ENCODE measurements at regions not wholly inside any gene's neighbourhood (a gene's known extent, or its start where the extent isn't known, plus 50 kb on each side); places are given as distances from the start of the nearest gene placed in this dataset.
A peak's percentile ranks its signal among the peaks of the same experiment; 100 is the strongest.

DNA sequence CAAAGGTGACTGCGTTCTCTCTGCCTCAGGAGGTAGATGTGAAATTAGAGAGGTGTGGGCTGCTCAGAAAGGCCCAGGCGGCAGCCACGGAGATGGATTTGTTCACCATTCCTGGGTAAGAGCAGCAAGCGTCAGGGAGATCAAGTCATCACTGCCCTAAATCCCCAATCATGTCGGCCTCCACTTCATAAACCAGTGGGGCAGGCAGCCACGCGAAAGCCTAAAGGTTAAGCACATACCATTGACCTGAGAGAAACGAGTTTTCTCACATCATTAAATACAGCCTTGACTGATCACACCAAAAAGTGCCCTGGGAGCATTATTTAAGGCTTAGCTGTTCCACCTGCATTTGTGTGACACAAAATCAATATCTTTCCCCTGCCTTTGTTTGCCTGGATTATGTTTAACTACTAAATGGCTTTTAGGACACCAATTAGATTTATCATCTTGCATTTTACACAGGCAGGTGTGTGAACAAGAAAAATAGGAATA, 50.7 kb upstream of the FOXB1 start:
- no peak for DNase-seq (ENCODE audit: low read depth)

DNA sequence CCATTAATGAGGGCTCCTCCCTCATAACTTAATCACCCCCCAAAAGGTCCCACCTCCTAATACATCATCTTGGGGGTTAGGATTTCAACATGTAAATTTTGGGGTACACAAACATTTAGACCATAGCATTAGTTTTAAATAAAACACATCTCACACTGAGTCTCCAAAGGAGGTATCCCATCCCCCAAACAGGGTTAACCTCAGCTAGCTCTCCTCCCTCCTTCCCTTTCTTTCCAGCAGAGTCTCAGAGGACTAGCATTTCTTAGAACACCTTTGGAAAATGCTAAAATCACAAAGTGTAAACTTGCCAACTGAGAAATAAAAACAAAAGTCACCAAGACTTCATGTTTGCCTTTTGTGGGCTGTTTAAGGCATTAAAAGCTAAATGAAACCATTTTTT, 51.2 kb upstream of the FOXB1 start:
- DNase-seq (ENCODE audit: low read depth) = no peak

DNA sequence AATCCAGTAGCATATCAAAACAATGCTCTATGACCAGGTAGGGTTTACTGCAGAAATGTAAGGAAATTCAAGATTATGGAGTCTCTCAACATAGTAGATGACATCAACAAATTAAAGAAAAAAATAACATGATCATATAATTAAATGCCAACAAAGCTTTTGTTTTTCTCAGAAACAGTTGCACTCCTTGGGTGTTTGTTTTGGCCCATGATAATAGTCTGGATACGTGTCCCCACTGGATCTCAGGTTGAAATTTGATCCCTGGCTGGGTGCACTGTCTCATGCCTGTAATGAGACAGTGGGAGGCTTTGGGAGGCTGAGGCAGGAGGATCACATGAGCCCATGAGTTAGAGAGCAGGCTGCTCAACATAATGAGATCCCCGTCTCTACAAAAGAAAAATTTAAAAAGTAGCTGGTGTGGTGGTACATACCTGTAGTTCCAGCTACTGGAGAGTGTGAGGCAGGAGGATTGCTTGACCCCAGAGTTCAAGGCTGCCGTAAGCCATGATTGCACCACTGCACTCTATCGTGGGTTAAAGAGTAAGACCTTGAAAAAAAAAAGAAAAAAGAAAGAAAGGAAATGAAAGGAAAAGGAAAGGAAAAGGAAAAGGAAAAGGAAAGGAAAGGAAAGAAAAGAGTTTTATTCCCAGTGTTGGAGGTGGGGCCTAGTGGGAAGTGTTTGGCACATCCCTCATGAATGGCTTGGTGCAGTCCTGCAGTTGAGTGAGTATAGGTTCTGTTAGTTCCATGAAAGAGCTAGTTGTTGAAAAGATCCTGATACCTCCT, 53.3 kb upstream of the FOXB1 start:
- no peak for DNase-seq (ENCODE audit: low read depth)

DNA sequence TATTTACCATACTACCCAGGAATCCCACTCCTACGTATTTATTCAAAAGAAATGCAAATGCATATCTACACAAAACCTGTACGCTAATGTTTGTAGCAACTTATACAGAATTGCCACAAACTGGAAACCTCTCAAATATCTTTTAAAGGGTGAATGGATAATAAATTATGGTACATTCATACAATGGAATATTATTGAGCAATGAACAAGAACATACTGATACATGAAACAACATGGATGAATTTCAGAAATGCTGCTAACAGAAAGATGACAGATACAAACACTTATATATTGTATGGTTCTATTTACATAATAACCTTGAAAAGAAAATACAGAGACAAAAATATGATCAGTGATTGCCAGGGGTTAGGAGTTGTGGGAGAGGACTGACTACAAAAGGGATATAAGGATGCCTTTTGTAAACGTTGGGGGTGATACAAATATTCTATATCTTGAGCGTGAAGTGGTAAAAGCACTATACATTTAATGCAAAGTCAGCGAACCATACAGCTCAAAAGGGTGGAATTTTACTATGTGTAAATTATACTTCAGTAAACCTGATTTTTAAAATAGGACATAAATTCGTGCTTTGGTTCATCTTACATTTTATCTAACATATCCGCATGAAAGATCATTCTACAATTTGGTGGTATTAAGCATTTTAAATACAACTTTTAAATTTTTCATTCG, 55.0 kb upstream of the FOXB1 start:
- DNase-seq (ENCODE audit: low read depth) = no peak

DNA sequence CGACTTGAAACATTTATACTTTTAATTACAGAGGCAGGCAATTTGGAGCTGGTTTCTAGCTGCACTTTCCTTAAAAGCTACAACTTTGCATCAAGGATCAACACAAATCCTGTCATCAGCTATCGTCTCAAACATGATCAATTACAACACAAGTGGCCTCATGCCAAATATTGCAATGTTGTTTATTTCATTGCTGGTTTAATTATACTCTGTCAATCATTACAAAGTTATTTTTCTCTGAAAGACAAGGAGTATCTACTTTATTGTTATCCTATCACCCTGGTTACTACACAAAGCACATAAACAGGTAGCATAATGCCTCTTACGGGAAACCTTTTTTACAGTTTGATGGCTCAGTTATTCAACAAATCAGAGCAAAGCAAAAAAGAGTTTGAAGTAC, 58.0 kb upstream of the FOXB1 start:
- no peak for DNase-seq (ENCODE audit: low read depth)

DNA sequence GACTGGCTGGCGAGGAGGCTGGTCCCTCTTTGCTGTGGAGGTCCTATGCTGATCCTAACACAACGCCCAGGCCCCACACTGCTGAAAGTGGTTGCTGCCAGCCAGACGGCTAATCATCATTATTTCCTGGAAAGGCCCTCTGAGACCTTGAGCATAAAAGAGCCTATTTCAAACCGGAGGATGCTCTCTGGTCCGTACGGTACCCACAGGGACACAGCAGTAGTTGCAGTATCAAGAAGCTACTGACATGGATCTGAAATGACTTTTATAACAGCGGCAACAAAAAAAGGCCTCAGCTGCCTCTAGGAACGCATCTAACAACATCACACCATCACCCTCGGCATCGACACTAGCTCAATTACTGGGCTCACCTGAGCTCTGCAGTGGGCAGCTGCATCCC, 59.1 kb upstream of the FOXB1 start:
- DNase-seq (ENCODE audit: low read depth) = no peak

DNA sequence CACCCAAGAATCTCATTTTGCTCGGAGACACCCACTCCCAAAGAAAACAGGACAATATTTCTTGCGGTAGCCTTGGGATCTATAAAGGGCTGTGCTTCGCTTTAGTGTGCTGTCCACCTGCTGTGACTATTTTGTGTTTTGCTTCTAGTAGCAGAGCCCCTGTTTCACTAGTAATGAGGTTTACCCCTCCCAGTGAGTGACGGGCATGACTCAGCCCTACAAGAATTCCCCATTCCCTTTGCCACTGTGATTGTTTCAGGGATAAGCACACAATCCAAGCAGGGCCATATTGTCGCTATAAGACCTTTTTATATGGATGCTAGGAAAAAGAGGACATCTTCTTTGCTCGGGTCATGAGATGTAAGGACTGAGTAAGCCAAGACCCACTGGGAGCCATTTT, 62.5 kb upstream of the FOXB1 start:
- DNase-seq (ENCODE audit: low read depth) = no peak

DNA sequence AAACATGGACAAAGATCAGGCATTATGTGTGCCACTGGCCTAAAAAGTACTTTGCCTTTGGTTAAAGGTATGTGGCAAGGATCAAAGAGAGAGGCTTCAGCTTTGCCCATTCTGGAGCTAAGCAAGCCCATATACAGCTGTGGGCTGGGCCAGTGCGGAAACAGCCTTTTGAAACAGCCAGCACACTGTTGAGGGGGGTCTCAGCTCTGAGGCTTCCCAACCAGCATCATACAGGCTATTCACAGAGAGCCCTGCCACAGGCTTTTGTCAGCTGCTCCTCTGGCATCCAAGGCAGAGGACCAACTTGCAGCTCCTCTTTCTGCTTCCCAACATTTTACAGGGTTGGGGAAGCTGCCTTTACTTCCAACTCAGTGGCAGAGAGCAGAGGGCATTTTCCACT, 63.2 kb upstream of the FOXB1 start:
- DNase-seq (ENCODE audit: low read depth) = no peak

DNA sequence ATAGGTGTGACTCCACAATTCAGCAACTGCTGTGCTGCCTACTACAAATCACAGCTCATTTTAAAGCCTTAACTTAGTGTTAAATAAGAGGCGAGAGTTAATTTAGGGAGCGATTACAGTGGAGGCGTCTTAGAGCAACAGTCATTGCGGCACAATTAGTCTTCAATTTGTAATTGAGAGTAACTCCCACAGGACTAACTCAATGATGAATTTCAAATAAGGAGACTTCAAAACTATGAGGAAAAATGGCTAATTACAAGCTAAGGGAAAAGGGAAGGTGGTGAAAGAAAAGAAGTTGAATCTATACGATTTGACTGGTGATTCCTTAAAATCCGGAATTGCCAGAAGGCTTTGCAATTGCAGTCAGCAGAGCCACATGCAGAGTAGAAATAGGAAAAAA, 63.7 kb upstream of the FOXB1 start:
- DNase-seq (ENCODE audit: low read depth) = no peak

DNA sequence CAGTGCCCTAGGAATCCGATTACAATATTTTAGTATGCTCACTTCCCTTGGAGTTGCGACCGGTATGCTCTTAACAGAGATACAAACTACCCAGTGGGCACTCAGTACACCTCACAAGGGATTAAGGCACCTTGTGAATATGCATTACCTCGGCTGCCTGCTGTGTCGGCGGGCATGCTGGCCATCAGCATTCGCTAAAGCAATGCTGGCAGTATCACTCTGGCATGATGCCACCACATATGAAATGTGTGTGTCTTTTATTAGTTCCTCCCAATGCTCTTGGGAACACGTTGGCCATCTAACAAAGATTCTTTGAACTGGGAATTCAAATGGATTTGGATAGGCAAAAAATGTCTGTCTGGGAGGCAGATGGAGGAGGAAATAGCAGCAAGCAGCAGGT, 67.4 kb upstream of the FOXB1 start:
- no peak for DNase-seq (ENCODE audit: low read depth)

DNA sequence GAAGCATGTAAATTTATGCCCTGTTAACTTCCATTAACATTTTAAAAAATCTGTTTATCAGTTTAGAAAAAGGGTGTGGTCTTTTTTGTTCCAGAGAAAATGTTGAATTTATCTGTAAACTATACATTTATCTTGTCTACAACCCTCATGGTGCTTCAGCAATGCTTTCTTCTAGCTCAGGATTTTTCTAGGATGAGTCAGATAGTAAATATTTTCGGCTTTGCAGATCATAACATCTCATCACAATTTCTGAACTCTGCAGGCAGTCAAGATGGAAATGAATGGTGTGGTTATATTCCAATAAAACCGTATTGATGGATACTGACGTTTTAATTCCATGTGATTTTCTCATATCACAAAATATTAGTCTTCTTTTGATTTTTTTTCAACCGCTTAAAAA, 70.5 kb upstream of the FOXB1 start:
- DNase-seq (ENCODE audit: low read depth) = no peak

DNA sequence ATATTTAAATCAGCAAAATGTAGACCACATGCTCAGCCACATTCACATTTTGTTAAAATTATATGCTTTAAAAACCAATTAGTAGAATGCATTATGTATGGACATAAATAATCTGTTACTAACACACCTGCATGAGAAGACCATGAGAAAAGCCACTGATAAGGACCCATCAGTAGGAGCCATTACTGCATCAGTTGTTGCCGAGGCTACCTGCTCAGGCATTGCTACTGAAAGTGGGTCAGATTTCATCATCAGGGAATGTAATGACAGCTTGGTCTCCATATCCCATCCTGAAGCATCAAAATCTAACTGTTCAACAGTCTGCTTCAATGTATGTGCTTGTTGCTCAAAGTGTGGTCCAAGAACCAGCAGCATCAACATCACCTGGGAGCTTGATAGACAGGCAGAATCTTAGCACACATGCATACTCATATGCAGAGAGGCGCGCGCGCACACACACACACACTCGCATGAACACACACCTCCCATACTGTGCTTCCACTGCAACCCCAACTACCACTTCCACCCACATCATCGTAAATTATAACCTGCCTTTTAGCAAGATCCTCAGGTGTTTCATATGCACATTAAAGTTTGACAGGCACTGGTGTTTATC, 72.4 kb upstream of the FOXB1 start:
- no peak for DNase-seq (ENCODE audit: low read depth)

DNA sequence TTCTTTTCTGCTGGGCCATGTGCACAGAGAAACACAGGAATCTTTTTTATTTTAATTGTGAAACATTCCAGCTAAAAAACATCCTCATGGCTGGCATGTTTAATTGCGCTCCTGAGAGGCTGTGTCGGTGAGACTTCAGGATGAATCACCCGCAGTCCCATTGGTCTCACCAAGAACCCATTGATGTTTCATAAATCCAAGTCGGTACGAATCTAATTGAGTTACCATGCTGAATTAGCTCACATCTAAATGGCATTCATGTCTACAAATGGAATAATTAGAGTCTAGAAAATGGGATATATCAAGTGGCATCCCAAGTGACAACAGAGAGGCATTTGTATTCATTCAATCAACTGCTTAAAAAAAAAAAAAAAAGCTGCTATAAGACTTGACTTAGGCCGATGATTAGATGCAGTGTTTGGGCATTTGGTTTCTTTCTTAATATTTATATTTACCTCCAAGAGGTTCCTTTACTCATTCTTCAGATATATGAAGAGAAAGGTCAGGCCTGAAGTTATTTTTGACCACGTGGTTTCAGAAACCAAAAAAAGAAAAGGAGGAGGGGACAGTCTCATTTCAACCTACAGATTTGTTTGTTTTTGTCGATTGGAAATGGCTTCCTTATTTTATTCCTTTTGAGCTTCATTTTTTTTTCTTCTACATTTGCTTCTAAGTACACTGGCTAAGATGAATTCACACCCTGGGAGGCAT, 79.1 kb upstream of the FOXB1 start:
- DNase-seq (ENCODE audit: low read depth) = no peak

DNA sequence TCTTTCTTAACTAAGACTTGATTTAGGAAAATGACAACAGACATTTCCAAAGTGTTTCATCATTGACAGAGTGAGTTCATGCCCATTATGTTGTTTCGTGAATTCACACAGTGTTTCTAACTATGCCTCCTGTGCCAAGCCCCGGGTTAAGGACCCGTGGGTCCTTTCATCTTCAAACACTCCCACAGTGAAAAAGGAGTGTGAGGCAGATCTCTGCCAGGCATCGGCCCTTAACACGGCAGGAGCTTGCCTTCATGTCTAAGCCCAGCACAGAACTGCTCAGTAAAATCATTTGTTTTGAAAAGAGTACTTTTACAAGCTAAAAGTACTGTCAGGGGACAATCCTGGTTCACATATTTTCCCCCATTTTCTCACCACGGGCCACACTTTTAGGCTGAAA, 80.0 kb upstream of the FOXB1 start:
- no peak for DNase-seq (ENCODE audit: low read depth)

DNA sequence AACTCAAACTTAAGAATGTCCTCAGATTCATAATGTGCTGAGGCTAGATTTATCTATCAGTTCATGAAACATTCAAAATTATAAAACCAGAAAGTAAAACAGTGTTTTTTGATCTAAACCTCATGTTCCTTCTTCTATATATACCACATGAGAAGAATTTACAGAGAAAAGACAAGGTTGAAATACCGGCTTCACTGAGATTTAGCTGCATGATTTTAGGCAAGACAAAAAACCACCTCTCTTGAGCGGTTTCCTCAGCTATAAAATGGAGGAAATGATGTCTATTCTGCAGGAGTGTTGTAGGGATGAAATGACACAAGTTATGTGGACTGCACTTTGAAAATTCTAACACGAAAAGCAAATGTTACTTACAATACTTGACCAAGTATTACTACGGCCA, 80.6 kb upstream of the FOXB1 start:
- DNase-seq (ENCODE audit: low read depth) = no peak

DNA sequence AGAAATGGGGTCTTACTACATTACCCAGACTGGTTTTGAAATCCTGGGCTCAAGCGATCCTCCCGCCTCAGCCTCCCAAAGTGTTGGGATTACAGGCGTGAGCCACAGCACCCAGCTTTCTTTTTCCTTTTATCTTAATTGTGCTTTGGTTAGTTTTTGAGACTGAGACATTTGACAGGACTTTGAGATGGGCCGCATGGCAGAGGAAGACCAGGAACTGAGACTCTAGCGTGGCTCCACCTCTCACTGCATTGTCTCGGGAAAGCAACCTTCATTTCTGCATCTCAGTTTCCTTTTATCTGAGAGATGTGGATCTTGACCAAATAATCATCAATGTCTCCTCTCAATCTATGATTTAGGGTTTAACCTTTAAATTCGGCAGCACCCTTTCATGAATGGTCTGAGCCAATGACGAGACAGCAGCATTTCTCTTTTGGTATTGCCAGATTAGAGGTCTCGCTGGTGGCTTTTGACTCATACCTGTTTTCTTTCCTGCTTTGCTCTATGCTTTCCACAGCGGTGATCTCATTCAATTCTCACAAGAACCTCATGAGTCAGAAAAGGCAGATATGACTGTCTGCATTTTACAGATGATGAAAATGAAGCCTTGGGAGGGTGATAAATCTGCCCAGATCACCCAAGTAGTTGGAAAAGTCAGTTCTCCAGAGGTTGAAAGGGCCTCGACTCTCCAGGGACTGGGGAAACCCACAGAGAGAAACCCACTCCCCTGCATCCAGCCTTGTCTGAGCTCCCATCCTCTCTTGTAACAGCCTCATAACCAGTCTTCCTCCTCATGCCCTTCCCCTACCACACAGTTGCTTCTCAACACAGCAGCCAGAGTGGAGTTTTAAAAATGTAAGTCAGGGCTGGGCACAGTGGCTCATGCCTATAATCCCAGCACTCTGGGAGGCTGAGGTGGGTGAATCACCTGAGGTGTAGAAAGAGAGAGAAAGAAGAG, 84.8 kb upstream of the FOXB1 start:
- DNase-seq (ENCODE audit: low read depth) = no peak

DNA sequence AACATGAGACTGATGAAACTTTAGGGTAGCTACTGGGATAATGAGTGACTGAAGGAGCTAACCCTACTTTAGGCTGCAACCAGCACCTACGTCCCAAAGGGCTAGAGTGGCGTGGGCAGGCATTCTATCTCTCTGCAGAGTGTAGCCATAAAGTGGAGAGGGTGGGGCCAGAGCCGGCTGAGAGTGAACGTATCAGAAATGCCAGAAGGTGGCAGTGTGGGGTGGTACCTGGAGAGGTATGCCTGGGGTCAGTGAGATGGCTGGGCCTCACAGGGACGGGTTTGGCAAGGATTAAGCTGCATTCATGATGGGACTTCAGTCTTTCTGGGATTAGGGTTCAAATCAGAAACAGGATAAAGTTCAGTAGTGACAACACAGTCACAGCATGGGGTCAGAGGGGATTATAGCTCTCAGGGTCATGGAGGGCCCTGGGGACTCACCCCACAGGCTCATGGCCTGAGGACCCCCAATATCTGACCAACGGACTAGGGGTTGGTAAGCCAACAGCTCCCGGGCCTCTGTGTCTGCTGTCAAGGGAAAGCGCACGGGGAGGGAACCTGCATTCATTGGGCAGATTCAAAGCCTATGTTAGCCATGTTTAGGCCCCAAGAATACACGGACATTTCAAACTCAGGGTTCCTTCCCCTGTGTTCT, 86.5 kb upstream of the FOXB1 start:
- DNase-seq (ENCODE audit: low read depth) = peak; percentile 59

DNA sequence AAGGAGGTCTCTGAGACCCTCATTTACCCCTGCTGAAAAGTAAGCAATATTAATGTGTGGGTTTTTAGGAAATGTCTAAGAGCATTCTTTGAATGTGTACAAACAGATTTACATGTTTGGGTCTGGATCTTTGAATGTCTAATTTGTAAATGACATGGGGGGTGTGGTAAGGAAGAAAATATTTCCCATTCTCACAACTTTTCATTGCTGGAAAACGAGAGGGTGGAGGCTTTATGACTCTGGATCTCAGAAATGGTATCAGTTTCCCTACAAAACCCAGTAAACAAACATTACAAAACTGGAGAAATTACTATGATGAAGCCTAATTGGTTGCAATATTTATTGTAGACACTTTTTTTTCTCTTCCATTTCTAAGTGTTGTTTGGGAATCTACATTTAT, 98.1 kb upstream of the FOXB1 start:
- DNase-seq (ENCODE audit: low read depth) = no peak

DNA sequence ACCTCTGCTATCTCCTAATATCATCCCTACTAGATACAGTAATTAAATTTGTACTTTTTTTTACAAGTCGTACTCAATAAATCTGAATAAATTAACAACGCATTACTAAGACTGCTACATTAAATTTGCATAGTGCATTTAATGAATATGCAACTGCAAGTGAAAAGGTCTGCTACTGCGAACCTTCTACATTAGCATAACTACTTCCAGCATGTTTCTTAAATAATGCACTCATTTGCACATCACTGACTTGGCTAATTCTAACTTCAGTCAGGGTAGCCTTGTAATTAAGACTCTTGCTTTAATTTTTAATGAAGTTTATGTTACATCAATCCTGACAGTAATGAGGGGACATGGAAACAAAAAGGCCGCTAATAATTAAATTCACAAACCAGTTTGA, 98.9 kb upstream of the FOXB1 start:
- no peak for DNase-seq (ENCODE audit: low read depth)

DNA sequence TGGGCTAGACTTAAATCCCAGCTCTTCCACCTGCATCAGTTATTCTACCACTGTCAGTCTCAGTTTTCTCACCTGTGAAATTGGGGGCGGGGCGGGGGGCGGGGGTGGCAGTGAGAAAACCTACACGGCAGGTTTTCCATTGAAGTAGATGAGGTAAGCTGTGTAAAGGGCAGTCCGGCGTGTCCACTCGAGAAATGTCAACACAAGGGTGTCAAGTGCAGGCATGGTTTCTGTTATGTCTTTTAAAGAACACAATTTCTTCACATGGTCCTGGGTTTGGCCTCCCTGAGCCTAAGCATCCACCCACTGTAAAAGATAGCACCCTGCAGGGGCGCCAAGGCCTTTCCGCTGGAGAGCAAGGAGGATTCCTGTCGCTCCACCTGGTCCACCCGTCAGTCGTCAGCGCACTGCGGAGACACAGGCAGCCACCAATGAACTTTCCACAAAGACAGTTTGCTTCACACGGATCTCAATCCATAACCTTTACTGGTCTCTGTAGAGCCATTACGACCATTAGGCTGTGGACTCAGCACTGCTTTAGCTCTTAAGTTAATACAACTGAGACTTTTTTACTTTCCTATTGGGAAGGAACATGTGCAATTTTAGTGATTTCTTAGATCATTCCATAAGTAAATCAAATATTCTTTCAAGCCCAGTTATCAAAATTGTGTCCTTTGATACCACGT, 99.5 kb upstream of the FOXB1 start:
- no peak for DNase-seq (ENCODE audit: low read depth)

All from stimulated activated CD8-positive, alpha-beta memory T cell treated with anti-CD3 and anti-CD28 coated beads, Interleukin-4, amount 100 ng/mL, for 24 hours (primary cell).